KOPT-K1 (cell line): ENCODE measurements at regions not wholly inside any gene's neighbourhood (a gene's known extent, or its start where the extent isn't known, plus 50 kb on each side); places are given as distances from the start of the nearest gene placed in this dataset.
"Not testable (repeated sequence)": the region's sequence is repeated elsewhere in the genome, so short reads cannot be mapped to it uniquely, and the experiment has no call there.

ENCODE experiments used
- H3K27ac ChIP-seq: fragments of 200-600 bp; sonication (generic); 2 replicates; pipeline ENCODE4 v1.5.1; 2016; ENCODE audit warnings: antibody characterized with exemption, mild to moderate bottlenecking, low read depth, low read length; ENCODE audit not compliant: poor library complexity, severe bottlenecking
- H3K36me3 ChIP-seq: fragments of 200-600 bp; sonication (generic); 2 replicates; pipeline ENCODE4 v1.5.1; 2017; ENCODE audit warnings: antibody characterized with exemption, mild to moderate bottlenecking, low read length, moderate library complexity; ENCODE audit not compliant: insufficient read depth
- H3K9me3 ChIP-seq: fragments of 200-600 bp; sonication (generic); 2 replicates; pipeline ENCODE4 v1.5.1; 2017; ENCODE audit warnings: antibody characterized with exemption, low read length, mild to moderate bottlenecking; ENCODE audit not compliant: insufficient read depth, poor library complexity, severe bottlenecking

GRCh38 chr4:1534876-1535526 is 128.8 kb upstream of the NKX1-1 start:
- Histone ChIP-seq H3K9me3 (no peaks in the 10 kb centered on the region), H3K27ac (no peak overlapping the region), H3K36me3 (no peaks in the 10 kb centered on the region)

GRCh38 chr4:1534095-1534872 is 128.0 kb upstream of the NKX1-1 start:
- no peaks in the 10 kb centered on the region for H3K9me3 ChIP-seq
- H3K27ac ChIP-seq: no peak overlapping the region
- H3K36me3 ChIP-seq: no peaks in the 10 kb centered on the region

GRCh38 chr4:1533501-1534064 is 127.3 kb upstream of the NKX1-1 start:
- no peak overlapping the region for H3K27ac ChIP-seq
- H3K36me3 ChIP-seq: no peaks in the 10 kb centered on the region
- no peaks in the 10 kb centered on the region for H3K9me3 ChIP-seq

GRCh38 chr4:1532549-1533395 is 126.5 kb upstream of the NKX1-1 start:
- Histone ChIP-seq H3K36me3 (no peaks in the 10 kb centered on the region), H3K9me3 (no peaks in the 10 kb centered on the region), H3K27ac (no peak overlapping the region)

GRCh38 chr4:1531683-1532548 is 125.7 kb upstream of the NKX1-1 start:
- Histone ChIP-seq H3K9me3 (no peaks in the 10 kb centered on the region), H3K36me3 (no peaks in the 10 kb centered on the region), H3K27ac (no peak overlapping the region)

GRCh38 chr4:1530356-1530755 is 124.1 kb upstream of the NKX1-1 start:
- Histone ChIP-seq H3K27ac (no peak overlapping the region), H3K36me3 (no peaks in the 10 kb centered on the region), H3K9me3 (no peaks in the 10 kb centered on the region)

- no peak overlapping the region for H3K27ac ChIP-seq
- H3K36me3 ChIP-seq: no peaks in the 10 kb centered on the region
- H3K9me3 ChIP-seq: no peaks in the 10 kb centered on the region
These were observed 118.5 kb upstream of the NKX1-1 start for GRCh38 chr4:1524761-1525160.

GRCh38 chr4:1523907-1524636 is 117.8 kb upstream of the NKX1-1 start:
- H3K27ac ChIP-seq: no peak overlapping the region
- no peaks in the 10 kb centered on the region for H3K9me3 ChIP-seq

GRCh38 chr4:1523506-1523905 is 117.3 kb upstream of the NKX1-1 start:
- no peaks in the 10 kb centered on the region for H3K9me3 ChIP-seq
- H3K27ac ChIP-seq: no peak overlapping the region
- no peaks in the 10 kb centered on the region for H3K36me3 ChIP-seq

More at GRCh38 chr4:1523907-1524636, 117.8 kb upstream of the NKX1-1 start:
- no peaks in the 10 kb centered on the region for H3K36me3 ChIP-seq

GRCh38 chr4:1523033-1523432 is 116.8 kb upstream of the NKX1-1 start:
- Histone ChIP-seq H3K36me3 (no peaks in the 10 kb centered on the region), H3K27ac (no peak overlapping the region), H3K9me3 (no peaks in the 10 kb centered on the region)

GRCh38 chr4:1522606-1523005 is 116.4 kb upstream of the NKX1-1 start:
- Histone ChIP-seq H3K36me3 (no peaks in the 10 kb centered on the region), H3K27ac (no peak overlapping the region), H3K9me3 (no peaks in the 10 kb centered on the region)

- no peak overlapping the region for H3K27ac ChIP-seq
These were observed 115.6 kb upstream of the NKX1-1 start for GRCh38 chr4:1521821-1522361.

GRCh38 chr4:1520795-1521576 is 114.7 kb upstream of the NKX1-1 start:
- not testable (repeated sequence) for H3K27ac ChIP-seq, H3K9me3 ChIP-seq, H3K36me3 ChIP-seq

More at GRCh38 chr4:1521821-1522361, 115.6 kb upstream of the NKX1-1 start:
- H3K9me3 ChIP-seq: no peaks in the 10 kb centered on the region
- H3K36me3 ChIP-seq: no peaks in the 10 kb centered on the region
